GM23338 (cell line): ENCODE measurements at regions not wholly inside any gene's neighbourhood (a gene's known extent, or its start where the extent isn't known, plus 50 kb on each side); places are given as distances from the start of the nearest gene placed in this dataset.

Experiments
- ATAC-seq: fragments of 200-7000 bp; cut with Tn5 transposase; 3 replicates; pipeline ENCODE4 v1.9.1; 2020
- DNase-seq: peaks from one replicate; pipeline ENCODE4 v3.0.0-alpha.2; 2015; ENCODE audit warnings: low spot score
- H2AFZ ChIP-seq: fragments of 200-600 bp; sonication (generic); 2 replicates; pipeline ENCODE4 v1.8.0; 2016; ENCODE audit warnings: antibody characterized with exemption, mild to moderate bottlenecking, moderate library complexity
- H3F3A ChIP-seq: fragments of 200-600 bp; sonication (generic); replicated peaks from 2 replicates; pipeline ENCODE4 v1.8.0; 2017; ENCODE audit warnings: antibody characterized with exemption, mixed run types, low read depth
- H3K27ac ChIP-seq: fragments of 200-600 bp; sonication (generic); 2 replicates; pipeline ENCODE4 v1.6.1; 2016; ENCODE audit warnings: low read depth
- H3K27me3 ChIP-seq: fragments of 200-600 bp; sonication (generic); 2 replicates; pipeline ENCODE4 v1.8.0; 2016; ENCODE audit warnings: mild to moderate bottlenecking, mixed run types, moderate library complexity; ENCODE audit not compliant: insufficient read depth
- H3K36me3 ChIP-seq: fragments of 200-600 bp; sonication (generic); 2 replicates; pipeline ENCODE4 v1.8.0; 2016; ENCODE audit warnings: mild to moderate bottlenecking; ENCODE audit not compliant: insufficient read depth
- H3K4me1 ChIP-seq: fragments of 200-600 bp; sonication (generic); 2 replicates; pipeline ENCODE4 v1.8.0; 2016; ENCODE audit warnings: mild to moderate bottlenecking, moderate library complexity; ENCODE audit not compliant: insufficient read depth
- H3K4me2 ChIP-seq: fragments of 200-600 bp; sonication (generic); 2 replicates; pipeline ENCODE4 v1.7.1; 2017; ENCODE audit warnings: mixed run types
- H3K4me3 ChIP-seq: fragments of 200-600 bp; sonication (generic); 2 replicates; pipeline ENCODE4 v1.6.1; 2016; ENCODE audit warnings: mixed run types
- H3K79me2 ChIP-seq: fragments of 200-600 bp; sonication (generic); replicated peaks from 2 replicates; pipeline ENCODE4 v1.8.0; 2017; ENCODE audit warnings: mild to moderate bottlenecking; ENCODE audit not compliant: insufficient read depth
- H3K9me2 ChIP-seq: fragments of 200-600 bp; sonication (generic); 2 replicates; pipeline ENCODE4 v1.8.0; 2017; ENCODE audit not compliant: insufficient read depth
- H4K20me1 ChIP-seq: fragments of 200-600 bp; sonication (generic); replicated peaks from 2 replicates; pipeline ENCODE4 v1.8.0; 2017; ENCODE audit warnings: mild to moderate bottlenecking; ENCODE audit not compliant: insufficient read depth
- H3K27ac Mint-ChIP-seq: 2 replicates; pipeline ENCODE4 v1.8.0; 2020; ENCODE audit warnings: inconsistent platforms, mild to moderate bottlenecking, moderate library complexity, mixed read lengths
- H3K27me3 Mint-ChIP-seq: 3 replicates; pipeline ENCODE4 v1.8.0; 2022; ENCODE audit warnings: low read depth, mild to moderate bottlenecking, moderate library complexity, mixed read lengths, inconsistent platforms; ENCODE audit not compliant: insufficient read depth, poor library complexity
- H3K36me3 Mint-ChIP-seq: 3 replicates; pipeline ENCODE4 v1.8.0; 2021; ENCODE audit warnings: low read depth, mild to moderate bottlenecking, inconsistent platforms, moderate library complexity, mixed read lengths
- H3K4me1 Mint-ChIP-seq: 3 replicates; pipeline ENCODE4 v1.8.0; 2020; ENCODE audit warnings: mild to moderate bottlenecking, inconsistent platforms, mixed read lengths
- H3K4me3 Mint-ChIP-seq: 3 replicates; pipeline ENCODE4 v1.8.0; 2021; ENCODE audit warnings: moderate library complexity, mild to moderate bottlenecking, inconsistent platforms, mixed read lengths
- H3K9me3 Mint-ChIP-seq: 3 replicates; pipeline ENCODE4 v1.8.0; 2020; ENCODE audit warnings: moderate library complexity, mild to moderate bottlenecking, inconsistent platforms, mixed read lengths
- CREB1 ChIP-seq: fragments of 250-450 bp; sonication (Bioruptor Pico); IDR thresholded peaks from 2 replicates; pipeline ENCODE4 v1.5.0; 2020; ENCODE audit warnings: low read depth, mild to moderate bottlenecking, moderate library complexity
- CTCF ChIP-seq, 2 experiments: fragments of 200-600 bp in 1 of 2; sonication (generic) in 1 of 2; conservative IDR thresholded peaks; 2 replicates each; pipeline versions ENCODE4 v1.5.1 to v1.6.1; 2016 to 2017; ENCODE audit warnings: antibody characterized with exemption in 2 of 2, low read depth in 2 of 2, mild to moderate bottlenecking in 2 of 2, moderate library complexity in 1 of 2
- ETS1 ChIP-seq: IDR thresholded peaks from 2 replicates; pipeline ENCODE4 v1.6.1; 2016; ENCODE audit warnings: antibody characterized with exemption
- EZH2 ChIP-seq: fragments of 200-600 bp; sonication (generic); IDR thresholded peaks from one replicate; pipeline ENCODE4 v1.8.0; 2017; ENCODE audit warnings: antibody characterized with exemption, mild to moderate bottlenecking, low read depth; ENCODE audit not compliant: unreplicated experiment
- EZH2phosphoT487 ChIP-seq: fragments of 200-600 bp; sonication (generic); IDR thresholded peaks from one replicate; pipeline ENCODE4 v1.8.1; 2018; ENCODE audit warnings: antibody characterized with exemption; ENCODE audit not compliant: unreplicated experiment
- JUNB ChIP-seq: IDR thresholded peaks from one replicate; pipeline ENCODE4 v1.6.1; 2016; ENCODE audit warnings: antibody characterized with exemption; ENCODE audit not compliant: unreplicated experiment
- NANOG ChIP-seq: IDR thresholded peaks from 2 replicates; pipeline ENCODE4 v1.6.1; 2016; ENCODE audit warnings: antibody characterized with exemption, borderline replicate concordance
- POLR2AphosphoS5 ChIP-seq: IDR thresholded peaks from 2 replicates; pipeline ENCODE4 v1.6.1; 2016; ENCODE audit warnings: antibody characterized with exemption, low read depth
- REST ChIP-seq: IDR thresholded peaks from one replicate; pipeline ENCODE4 v1.6.1; 2018; ENCODE audit warnings: antibody characterized with exemption; ENCODE audit not compliant: unreplicated experiment
- STAT1 ChIP-seq: IDR thresholded peaks from one replicate; pipeline ENCODE4 v1.6.1; 2016; ENCODE audit warnings: antibody characterized with exemption; ENCODE audit not compliant: unreplicated experiment
- ZNF114 ChIP-seq: fragments of 250-450 bp; sonication (Bioruptor Pico); IDR thresholded peaks from 2 replicates; pipeline ENCODE4 v1.5.0; 2020; ENCODE audit warnings: mild to moderate bottlenecking, moderate library complexity
- ZNF331 ChIP-seq: fragments of 250-450 bp; sonication (Bioruptor Pico); IDR thresholded peaks from 2 replicates; pipeline ENCODE4 v1.5.0; 2020; ENCODE audit warnings: low read depth, mild to moderate bottlenecking, moderate library complexity

GRCh38 chr12:124475295-124476010 lies 92.0 kb downstream of the NCOR2 start:
- Histone ChIP-seq H4K20me1 (peaks cover 4% of the 10 kb centered on the region; the same call in 1 of the 2 replicates), H3F3A (no peaks in the 10 kb centered on the region), H3K4me3 (no peak overlapping the region), H3K4me2 (no peak overlapping the region), H3K4me1 (no peaks in the 10 kb centered on the region), H3K79me2 (peaks cover 21% of the 10 kb centered on the region), H2AFZ (no peak overlapping the region), H3K36me3 (peaks cover 19% of the 10 kb centered on the region), H3K27me3 (no peaks in the 10 kb centered on the region), H3K27ac (no peak overlapping the region), H3K9me2 (no peaks in the 10 kb centered on the region)
- ATAC-seq (no peak), DNase-seq (no peak)
- no peak overlapping the region for H3K27ac Mint-ChIP-seq
- peaks cover 10% of the 10 kb centered on the region for H3K4me1 Mint-ChIP-seq
- peaks cover 84% of the 10 kb centered on the region for H3K36me3 Mint-ChIP-seq
- H3K9me3 Mint-ChIP-seq: peaks cover 26% of the 10 kb centered on the region
- peaks cover 18% of the 10 kb centered on the region for H3K27me3 Mint-ChIP-seq
- no peak for TF ChIP-seq ETS1
- no peak for TF ChIP-seq EZH2
- TF ChIP-seq EZH2phosphoT487: no peak
- TF ChIP-seq REST: no peak
- no peak for TF ChIP-seq NANOG
- TF ChIP-seq ZNF114 (CRISPR knock-in tag): no peak
- no peak for TF ChIP-seq POLR2AphosphoS5
- TF ChIP-seq CREB1 (CRISPR knock-in tag): no peak
- TF ChIP-seq CTCF (conservative IDR thresholded peaks at IDR 0.05; ENCODE audit: low read depth in 2 of 2): no peak
- no peak overlapping the region for H3K4me3 Mint-ChIP-seq

GRCh38 chr12:124474709-124475108 lies 92.7 kb downstream of the NCOR2 start:
- Histone ChIP-seq H3K27ac (no peak overlapping the region), H3K4me1 (no peaks in the 10 kb centered on the region)
- H3K27me3 Mint-ChIP-seq: peaks cover 20% of the 10 kb centered on the region
- TF ChIP-seq POLR2AphosphoS5 (no peak), ETS1 (no peak), EZH2phosphoT487 (no peak), NANOG (no peak), CREB1 (CRISPR knock-in tag) (no peak), STAT1 (no peak), CTCF (conservative IDR thresholded peaks at IDR 0.05; ENCODE audit: low read depth in 2 of 2) (no peak), JUNB (no peak), ZNF331 (no peak), EZH2 (no peak)

More at GRCh38 chr12:124474709-124475108, 92.7 kb downstream of the NCOR2 start:
- H3K27ac Mint-ChIP-seq: no peak overlapping the region
- peaks cover 26% of the 10 kb centered on the region for H3K9me3 Mint-ChIP-seq
- no peak overlapping the region for H3K4me2 ChIP-seq
- DNase-seq (no peak), ATAC-seq (no peak)
- H3K79me2 ChIP-seq: peaks cover 26% of the 10 kb centered on the region
- H3K9me2 ChIP-seq: no peaks in the 10 kb centered on the region
- H3K27me3 ChIP-seq: no peaks in the 10 kb centered on the region
- peaks cover 19% of the 10 kb centered on the region for H3K36me3 ChIP-seq
- H3F3A ChIP-seq: no peaks in the 10 kb centered on the region
- peaks cover 91% of the 10 kb centered on the region for H3K36me3 Mint-ChIP-seq
- H3K4me3 Mint-ChIP-seq: no peak overlapping the region
- H3K4me3 ChIP-seq: no peak overlapping the region
- H3K4me1 Mint-ChIP-seq: peaks cover 10% of the 10 kb centered on the region
- H2AFZ ChIP-seq: no peak overlapping the region
- peaks cover 4% of the 10 kb centered on the region; the same call in 1 of the 2 replicates for H4K20me1 ChIP-seq
